ENCODE measurements at regions not wholly inside any gene's neighbourhood (a gene's known extent, or its start where the extent isn't known, plus 50 kb on each side); places are given as distances from the start of the nearest gene placed in this dataset.

GRCh38 chr9:99368341-99369326, 146.6 kb downstream of the SEC61B start:
- no peaks in the 10 kb centered on the region for H3K9me3 ChIP-seq (ENCODE audit: control insufficient read depth in 3 of 3, low read length in 3 of 3)
- peak overlapping the region; percentile 57 to 84 (median 81) for H3K4me3 ChIP-seq (ENCODE audit: low read length in 3 of 3)
- peaks cover 40 to 55% (median 49%) of the 10 kb centered on the region in 3 donors for H3K4me1 ChIP-seq (ENCODE audit: control insufficient read depth in 3 of 3, insufficient read depth in 3 of 3, low read length in 3 of 3)
- H3K9ac ChIP-seq (ENCODE audit: low read depth in 1 of 3, low read length in 3 of 3) = peak overlapping the region; percentile 79 to 98 (median 91)
- H3K27me3 ChIP-seq (ENCODE audit: control insufficient read depth in 3 of 3, insufficient read depth in 3 of 3, low read length in 3 of 3) = no peaks in the 10 kb centered on the region
- H3K36me3 ChIP-seq (ENCODE audit: control insufficient read depth in 3 of 3, insufficient read depth in 3 of 3, low read length in 3 of 3) = no peaks in the 10 kb centered on the region
- peak overlapping the region; percentile 95 for H3K27ac ChIP-seq (ENCODE audit: low read depth, low read length)

- Histone ChIP-seq H3K27ac (ENCODE audit: low read depth, low read length) (peak overlapping the region; percentile 95), H3K9ac (ENCODE audit: low read depth in 1 of 3, low read length in 3 of 3) (peak overlapping the region; percentile 79 to 98 (median 91)), H3K9me3 (ENCODE audit: control insufficient read depth in 3 of 3, low read length in 3 of 3) (no peaks in the 10 kb centered on the region), H3K4me3 (ENCODE audit: low read length in 3 of 3) (peak overlapping the region; percentile 57 to 84 (median 81)), H3K4me1 (ENCODE audit: control insufficient read depth in 3 of 3, insufficient read depth in 3 of 3, low read length in 3 of 3) (peaks cover 40 to 55% (median 49%) of the 10 kb centered on the region in 3 donors), H3K27me3 (ENCODE audit: control insufficient read depth in 3 of 3, insufficient read depth in 3 of 3, low read length in 3 of 3) (no peaks in the 10 kb centered on the region), H3K36me3 (ENCODE audit: control insufficient read depth in 3 of 3, insufficient read depth in 3 of 3, low read length in 3 of 3) (no peaks in the 10 kb centered on the region)
Measured at GRCh38 chr9:99369327-99369722, 147.2 kb downstream of the SEC61B start.

- Histone ChIP-seq H3K27me3 (ENCODE audit: control insufficient read depth in 3 of 3, insufficient read depth in 3 of 3, low read length in 3 of 3) (no peaks in the 10 kb centered on the region), H3K4me3 (ENCODE audit: low read length in 3 of 3) (no peak overlapping the region), H3K36me3 (ENCODE audit: control insufficient read depth in 3 of 3, insufficient read depth in 3 of 3, low read length in 3 of 3) (no peaks in the 10 kb centered on the region), H3K9me3 (ENCODE audit: control insufficient read depth in 3 of 3, low read length in 3 of 3) (no peaks in the 10 kb centered on the region), H3K4me1 (ENCODE audit: control insufficient read depth in 3 of 3, insufficient read depth in 3 of 3, low read length in 3 of 3) (peaks cover 40 to 52% (median 45%) of the 10 kb centered on the region in 3 donors), H3K27ac (ENCODE audit: low read depth, low read length) (no peak overlapping the region), H3K9ac (ENCODE audit: low read depth in 1 of 3, low read length in 3 of 3) (no peak overlapping the region)
Measured at GRCh38 chr9:99370376-99370775, 148.3 kb downstream of the SEC61B start.

- no peak overlapping the region for H3K27ac ChIP-seq (ENCODE audit: low read depth, low read length)
- H3K4me3 ChIP-seq (ENCODE audit: low read length in 3 of 3) = no peak overlapping the region
- no peak overlapping the region for H3K9ac ChIP-seq (ENCODE audit: low read depth in 1 of 3, low read length in 3 of 3)
- H3K27me3 ChIP-seq (ENCODE audit: control insufficient read depth in 3 of 3, insufficient read depth in 3 of 3, low read length in 3 of 3) = no peaks in the 10 kb centered on the region
- no peaks in the 10 kb centered on the region for H3K36me3 ChIP-seq (ENCODE audit: control insufficient read depth in 3 of 3, insufficient read depth in 3 of 3, low read length in 3 of 3)
- peaks cover 35 to 42% (median 36%) of the 10 kb centered on the region in 3 donors for H3K4me1 ChIP-seq (ENCODE audit: control insufficient read depth in 3 of 3, insufficient read depth in 3 of 3, low read length in 3 of 3)
- H3K9me3 ChIP-seq (ENCODE audit: control insufficient read depth in 3 of 3, low read length in 3 of 3) = no peaks in the 10 kb centered on the region
Measured at GRCh38 chr9:99371376-99371775, 149.3 kb downstream of the SEC61B start.

GRCh38 chr9:99373912-99374311, 151.8 kb downstream of the SEC61B start:
- H3K36me3 ChIP-seq (ENCODE audit: control insufficient read depth in 3 of 3, insufficient read depth in 3 of 3, low read length in 3 of 3) = no peaks in the 10 kb centered on the region
- H3K27me3 ChIP-seq (ENCODE audit: control insufficient read depth in 3 of 3, insufficient read depth in 3 of 3, low read length in 3 of 3) = no peaks in the 10 kb centered on the region
- no peak overlapping the region for H3K27ac ChIP-seq (ENCODE audit: low read depth, low read length)
- no peak overlapping the region for H3K4me3 ChIP-seq (ENCODE audit: low read length in 3 of 3)
- no peak overlapping the region for H3K9ac ChIP-seq (ENCODE audit: low read depth in 1 of 3, low read length in 3 of 3)
- H3K9me3 ChIP-seq (ENCODE audit: control insufficient read depth in 3 of 3, low read length in 3 of 3) = no peaks in the 10 kb centered on the region
- H3K4me1 ChIP-seq (ENCODE audit: control insufficient read depth in 3 of 3, insufficient read depth in 3 of 3, low read length in 3 of 3) = peaks cover 18 to 27% (median 21%) of the 10 kb centered on the region in 3 donors

GRCh38 chr9:99374793-99375192, 152.7 kb downstream of the SEC61B start:
- no peaks in the 10 kb centered on the region for H3K36me3 ChIP-seq (ENCODE audit: control insufficient read depth in 3 of 3, insufficient read depth in 3 of 3, low read length in 3 of 3)
- H3K27ac ChIP-seq (ENCODE audit: low read depth, low read length) = no peak overlapping the region
- H3K27me3 ChIP-seq (ENCODE audit: control insufficient read depth in 3 of 3, insufficient read depth in 3 of 3, low read length in 3 of 3) = no peaks in the 10 kb centered on the region
- no peak overlapping the region for H3K4me3 ChIP-seq (ENCODE audit: low read length in 3 of 3)
- no peak overlapping the region for H3K9ac ChIP-seq (ENCODE audit: low read depth in 1 of 3, low read length in 3 of 3)
- H3K9me3 ChIP-seq (ENCODE audit: control insufficient read depth in 3 of 3, low read length in 3 of 3) = no peaks in the 10 kb centered on the region
- H3K4me1 ChIP-seq (ENCODE audit: control insufficient read depth in 3 of 3, insufficient read depth in 3 of 3, low read length in 3 of 3) = peaks cover 9 to 18% (median 12%) of the 10 kb centered on the region in 3 donors

GRCh38 chr9:99375481-99375880, 153.4 kb downstream of the SEC61B start:
- Histone ChIP-seq H3K4me1 (ENCODE audit: control insufficient read depth in 3 of 3, insufficient read depth in 3 of 3, low read length in 3 of 3) (peaks cover 5 to 12% (median 8%) of the 10 kb centered on the region in 3 donors), H3K27ac (ENCODE audit: low read depth, low read length) (no peak overlapping the region), H3K27me3 (ENCODE audit: control insufficient read depth in 3 of 3, insufficient read depth in 3 of 3, low read length in 3 of 3) (no peaks in the 10 kb centered on the region), H3K36me3 (ENCODE audit: control insufficient read depth in 3 of 3, insufficient read depth in 3 of 3, low read length in 3 of 3) (no peaks in the 10 kb centered on the region), H3K9me3 (ENCODE audit: control insufficient read depth in 3 of 3, low read length in 3 of 3) (no peaks in the 10 kb centered on the region), H3K4me3 (ENCODE audit: low read length in 3 of 3) (no peak overlapping the region), H3K9ac (ENCODE audit: low read depth in 1 of 3, low read length in 3 of 3) (no peak overlapping the region)

GRCh38 chr9:99377790-99378775, 156.0 kb downstream of the SEC61B start:
- H3K36me3 ChIP-seq (ENCODE audit: control insufficient read depth in 3 of 3, insufficient read depth in 3 of 3, low read length in 3 of 3) = no peaks in the 10 kb centered on the region
- no peak overlapping the region for H3K4me3 ChIP-seq (ENCODE audit: low read length in 3 of 3)
- no peaks in the 10 kb centered on the region for H3K9me3 ChIP-seq (ENCODE audit: control insufficient read depth in 3 of 3, low read length in 3 of 3)
- no peaks in the 10 kb centered on the region for H3K27me3 ChIP-seq (ENCODE audit: control insufficient read depth in 3 of 3, insufficient read depth in 3 of 3, low read length in 3 of 3)
- no peak overlapping the region for H3K27ac ChIP-seq (ENCODE audit: low read depth, low read length)
- H3K4me1 ChIP-seq (ENCODE audit: control insufficient read depth in 3 of 3, insufficient read depth in 3 of 3, low read length in 3 of 3) = peaks cover 5 to 8% (median 8%) of the 10 kb centered on the region in 3 donors
- no peak overlapping the region for H3K9ac ChIP-seq (ENCODE audit: low read depth in 1 of 3, low read length in 3 of 3)

GRCh38 chr9:99383536-99383935, 161.5 kb downstream of the SEC61B start:
- Histone ChIP-seq H3K4me3 (ENCODE audit: low read length in 3 of 3) (no peak overlapping the region), H3K27me3 (ENCODE audit: control insufficient read depth in 3 of 3, insufficient read depth in 3 of 3, low read length in 3 of 3) (no peaks in the 10 kb centered on the region), H3K4me1 (ENCODE audit: control insufficient read depth in 3 of 3, insufficient read depth in 3 of 3, low read length in 3 of 3) (peaks cover 5 to 14% (median 7%) of the 10 kb centered on the region in 3 donors), H3K27ac (ENCODE audit: low read depth, low read length) (no peak overlapping the region), H3K9ac (ENCODE audit: low read depth in 1 of 3, low read length in 3 of 3) (no peak overlapping the region), H3K9me3 (ENCODE audit: control insufficient read depth in 3 of 3, low read length in 3 of 3) (no peaks in the 10 kb centered on the region), H3K36me3 (ENCODE audit: control insufficient read depth in 3 of 3, insufficient read depth in 3 of 3, low read length in 3 of 3) (no peaks in the 10 kb centered on the region)

Data from skeletal muscle tissue (tissue), 3 donors.